Left cardiac atrium (tissue), 4 donors: ENCODE measurements at regions not wholly inside any gene's neighbourhood (a gene's known extent, or its start where the extent isn't known, plus 50 kb on each side); places are given as distances from the start of the nearest gene placed in this dataset.

Experiments used
- ATAC-seq, 2 donors: fragments of 200-7000 bp; cut with Tn5 transposase; one replicate each; pipeline ENCODE4 v1.9.1; 2020; ENCODE audit warnings: mild to moderate bottlenecking in 2 of 2, moderate library complexity in 2 of 2
- DNase-seq: peaks from one replicate; pipeline ENCODE4 v3.0.0-alpha.2; 2020
- intact Hi-C, 2 donors: fragments of 100-400 bp; cut with DNase I; formaldehyde crosslinking; loops; one replicate each; pipeline versions ENCODE4 v1.14.1 to v1.15.1; 2022 to 2023
- donor health status: DM: no; HTN: yes; CAD: no.
- donor health status: DM: no; HTN: yes; CAD: no; lungs with severe emphysema.
- donor health status: DM: yes; HTN: yes; CAD: no.
- donor health status: Dilated cardiomyopathy.

- ATAC-seq (no peak), DNase-seq (no peak)
- intact Hi-C loops = no loop called here
Measured at GRCh38 chr5:9885164-9885563, 255.0 kb upstream of the TAS2R1 start.

- ATAC-seq (no peak), DNase-seq (no peak)
- intact Hi-C loops = no loop called here
Measured at GRCh38 chr5:9878206-9878605, 248.1 kb upstream of the TAS2R1 start.

- DNase-seq (no peak), ATAC-seq (no peak)
- intact Hi-C loops = no loop called here
Measured at GRCh38 chr5:9877488-9877887, 247.3 kb upstream of the TAS2R1 start.

GRCh38 chr5:9876451-9876850, 246.3 kb upstream of the TAS2R1 start:
- ATAC-seq = no peak
- intact Hi-C loops = no loop called here
- DNase-seq = no peak

- no peak for ATAC-seq
- no peak for DNase-seq
- intact Hi-C loops = no loop called here
Measured at GRCh38 chr5:9869616-9870288, 239.6 kb upstream of the TAS2R1 start.

- DNase-seq (no peak), ATAC-seq (no peak)
- intact Hi-C loops = no loop called here
Measured at GRCh38 chr5:9865574-9865973, 235.4 kb upstream of the TAS2R1 start.

- intact Hi-C loops = no loop called here
- ATAC-seq = no peak
- no peak for DNase-seq
Measured at GRCh38 chr5:9864791-9865190, 234.6 kb upstream of the TAS2R1 start.

- ATAC-seq (no peak), DNase-seq (no peak)
- intact Hi-C loops = no loop called here
Measured at GRCh38 chr5:9863486-9863885, 233.3 kb upstream of the TAS2R1 start.

GRCh38 chr5:9861666-9862256, 231.6 kb upstream of the TAS2R1 start:
- intact Hi-C loops = no loop called here
- no peak for DNase-seq

GRCh38 chr5:9859808-9860207, 229.7 kb upstream of the TAS2R1 start:
- ATAC-seq = no peak
- intact Hi-C loops = no loop called here
- no peak for DNase-seq

More at GRCh38 chr5:9861666-9862256, 231.6 kb upstream of the TAS2R1 start:
- ATAC-seq = no peak

- ATAC-seq = no peak
- intact Hi-C loops = no loop called here
Measured at GRCh38 chr5:9858043-9858442, 227.9 kb upstream of the TAS2R1 start.

GRCh38 chr5:9853309-9853708, 223.2 kb upstream of the TAS2R1 start:
- ATAC-seq (no peak), DNase-seq (no peak)
- intact Hi-C loops = no loop called here

More at GRCh38 chr5:9858043-9858442, 227.9 kb upstream of the TAS2R1 start:
- no peak for DNase-seq

GRCh38 chr5:9852671-9853070, 222.5 kb upstream of the TAS2R1 start:
- DNase-seq (no peak), ATAC-seq (no peak)
- intact Hi-C loops = no loop called here

GRCh38 chr5:9851458-9851857, 221.3 kb upstream of the TAS2R1 start:
- no peak for ATAC-seq
- no peak for DNase-seq
- intact Hi-C loops = no loop called here

GRCh38 chr5:9850456-9850855, 220.3 kb upstream of the TAS2R1 start:
- intact Hi-C loops = no loop called here
- no peak for ATAC-seq
- DNase-seq = no peak

- no peak for DNase-seq
- no peak for ATAC-seq
- intact Hi-C loops = no loop called here
Measured at GRCh38 chr5:9847631-9848030, 217.5 kb upstream of the TAS2R1 start.

- ATAC-seq = no peak
- intact Hi-C loops = no loop called here
- DNase-seq = no peak
Measured at GRCh38 chr5:9845185-9845584, 215.0 kb upstream of the TAS2R1 start.

- intact Hi-C loops = no loop called here
Measured at GRCh38 chr5:9841516-9842170, 211.5 kb upstream of the TAS2R1 start.

GRCh38 chr5:9838916-9839315, 208.8 kb upstream of the TAS2R1 start:
- no peak for ATAC-seq
- intact Hi-C loops = no loop called here

More at GRCh38 chr5:9841516-9842170, 211.5 kb upstream of the TAS2R1 start:
- no peak for ATAC-seq
- no peak for DNase-seq

GRCh38 chr5:9834871-9835770, 205.0 kb upstream of the TAS2R1 start:
- DNase-seq = no peak
- ATAC-seq = no peak
- intact Hi-C loops = no loop called here

More at GRCh38 chr5:9838916-9839315, 208.8 kb upstream of the TAS2R1 start:
- DNase-seq = no peak
